Lower lobe of right lung (tissue), 2 donors: ENCODE measurements at regions not wholly inside any gene's neighbourhood (a gene's known extent, or its start where the extent isn't known, plus 50 kb on each side); places are given as distances from the start of the nearest gene placed in this dataset.

Source experiments
- ATAC-seq, 2 donors: fragments of 200-7000 bp; cut with Tn5 transposase; one replicate each; pipeline ENCODE4 v1.9.1; 2020 to 2022; ENCODE audit warnings: mild to moderate bottlenecking in 2 of 2, moderate library complexity in 2 of 2
- DNase-seq: peaks from one replicate; pipeline ENCODE4 v3.0.0-alpha.2; 2020
- H3K27ac ChIP-seq: fragments of 200-600 bp; one replicate; pipeline ENCODE4 v1.8.0; 2022
- H3K27me3 ChIP-seq: fragments of 200-600 bp; one replicate; pipeline ENCODE4 v1.8.0; 2022; ENCODE audit warnings: low read depth
- H3K36me3 ChIP-seq: fragments of 200-600 bp; one replicate; pipeline ENCODE4 v1.8.0; 2022; ENCODE audit warnings: mild to moderate bottlenecking
- H3K4me1 ChIP-seq: fragments of 200-600 bp; one replicate; pipeline ENCODE4 v1.8.0; 2022
- H3K4me3 ChIP-seq: fragments of 200-600 bp; one replicate; pipeline ENCODE4 v1.8.0; 2022; ENCODE audit warnings: mild to moderate bottlenecking
- H3K9me3 ChIP-seq: fragments of 200-600 bp; one replicate; pipeline ENCODE4 v1.8.0; 2022
- CTCF ChIP-seq: fragments of 200-600 bp; IDR thresholded peaks from one replicate; pipeline ENCODE4 v1.8.0; 2022; ENCODE audit warnings: antibody characterized with exemption, mild to moderate bottlenecking
- intact Hi-C: fragments of 100-400 bp; cut with DNase I; formaldehyde crosslinking; loops from one replicate; pipeline ENCODE4 v1.11.0; 2022
- donor health status: DM: no; HTN: yes; CAD: no; lungs with severe emphysema.

GRCh38 chr17:53740312-53740711 is 82.4 kb upstream of the KIF2B start:
- Histone ChIP-seq H3K27ac (no peak overlapping the region), H3K4me1 (no peaks in the 10 kb centered on the region), H3K36me3 (no peaks in the 10 kb centered on the region), H3K27me3 (no peaks in the 10 kb centered on the region), H3K4me3 (no peak overlapping the region), H3K9me3 (no peaks in the 10 kb centered on the region)
- intact Hi-C loops = no loop called here
- no peak for DNase-seq
- no peak for TF ChIP-seq CTCF
- ATAC-seq = no peak

GRCh38 chr17:53736516-53737240 is 86.0 kb upstream of the KIF2B start:
- DNase-seq (no peak), ATAC-seq (no peak)
- Histone ChIP-seq H3K27me3 (no peaks in the 10 kb centered on the region), H3K4me1 (no peaks in the 10 kb centered on the region), H3K36me3 (no peaks in the 10 kb centered on the region), H3K9me3 (no peaks in the 10 kb centered on the region), H3K4me3 (no peak overlapping the region), H3K27ac (no peak overlapping the region)
- intact Hi-C loops = no loop called here
- TF ChIP-seq CTCF = no peak

GRCh38 chr17:53724726-53725125 is 98.0 kb upstream of the KIF2B start:
- TF ChIP-seq CTCF = no peak
- Histone ChIP-seq H3K27me3 (no peaks in the 10 kb centered on the region), H3K4me3 (no peak overlapping the region), H3K4me1 (no peaks in the 10 kb centered on the region), H3K36me3 (no peaks in the 10 kb centered on the region), H3K9me3 (no peaks in the 10 kb centered on the region), H3K27ac (no peak overlapping the region)
- ATAC-seq (no peak), DNase-seq (no peak)
- intact Hi-C loops = no loop called here

- H3K36me3 ChIP-seq = no peaks in the 10 kb centered on the region
- H3K9me3 ChIP-seq = no peaks in the 10 kb centered on the region
- H3K27me3 ChIP-seq = no peaks in the 10 kb centered on the region
- ATAC-seq (no peak), DNase-seq (no peak)
- intact Hi-C loops = no loop called here
- no peak overlapping the region for H3K27ac ChIP-seq
- no peak for TF ChIP-seq CTCF
- no peak overlapping the region for H3K4me3 ChIP-seq
- no peaks in the 10 kb centered on the region for H3K4me1 ChIP-seq
Observed at GRCh38 chr17:53722407-53722806, 100.3 kb upstream of the KIF2B start.

GRCh38 chr17:53721101-53721500 is 101.6 kb upstream of the KIF2B start:
- intact Hi-C loops = no loop called here

More at GRCh38 chr17:53721101-53721500, 101.6 kb upstream of the KIF2B start:
- H3K4me1 ChIP-seq = no peaks in the 10 kb centered on the region
- H3K36me3 ChIP-seq = no peaks in the 10 kb centered on the region
- TF ChIP-seq CTCF = no peak
- no peaks in the 10 kb centered on the region for H3K27me3 ChIP-seq
- no peak overlapping the region for H3K4me3 ChIP-seq
- no peak for DNase-seq
- no peaks in the 10 kb centered on the region for H3K9me3 ChIP-seq
- no peak for ATAC-seq
- H3K27ac ChIP-seq = no peak overlapping the region
